GM21529 (cell line): ENCODE measurements at regions not wholly inside any gene's neighbourhood (a gene's known extent, or its start where the extent isn't known, plus 50 kb on each side); places are given as distances from the start of the nearest gene placed in this dataset.
A peak's percentile ranks its signal among the peaks of the same experiment; 100 is the strongest.

Experiments used
- ATAC-seq: cut with Tn5 transposase; IDR thresholded peaks from one replicate; pipeline ENCODE4 v1.9.1; 2021; ENCODE audit not compliant: unreplicated experiment

DNA sequence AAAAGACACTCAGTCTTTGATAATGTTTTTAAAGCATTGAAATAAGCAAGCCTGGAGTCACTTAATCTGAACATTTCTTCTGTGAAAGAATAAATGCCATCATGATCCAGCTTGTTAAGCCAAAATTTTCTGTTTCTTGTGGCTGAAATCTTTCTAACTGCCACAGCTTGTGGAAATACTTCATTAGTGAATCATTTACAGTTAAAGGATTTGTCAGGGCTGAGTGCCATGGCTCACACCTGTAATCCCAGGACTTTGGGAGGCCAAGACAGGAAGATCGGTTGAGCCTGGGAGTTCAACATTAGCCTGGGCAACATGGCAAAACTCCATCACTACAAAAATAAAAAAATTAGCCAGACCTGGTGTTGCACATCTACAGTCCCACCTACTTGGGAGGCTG is 93.3 kb upstream of the PDE5A start:
- no peak for ATAC-seq

DNA sequence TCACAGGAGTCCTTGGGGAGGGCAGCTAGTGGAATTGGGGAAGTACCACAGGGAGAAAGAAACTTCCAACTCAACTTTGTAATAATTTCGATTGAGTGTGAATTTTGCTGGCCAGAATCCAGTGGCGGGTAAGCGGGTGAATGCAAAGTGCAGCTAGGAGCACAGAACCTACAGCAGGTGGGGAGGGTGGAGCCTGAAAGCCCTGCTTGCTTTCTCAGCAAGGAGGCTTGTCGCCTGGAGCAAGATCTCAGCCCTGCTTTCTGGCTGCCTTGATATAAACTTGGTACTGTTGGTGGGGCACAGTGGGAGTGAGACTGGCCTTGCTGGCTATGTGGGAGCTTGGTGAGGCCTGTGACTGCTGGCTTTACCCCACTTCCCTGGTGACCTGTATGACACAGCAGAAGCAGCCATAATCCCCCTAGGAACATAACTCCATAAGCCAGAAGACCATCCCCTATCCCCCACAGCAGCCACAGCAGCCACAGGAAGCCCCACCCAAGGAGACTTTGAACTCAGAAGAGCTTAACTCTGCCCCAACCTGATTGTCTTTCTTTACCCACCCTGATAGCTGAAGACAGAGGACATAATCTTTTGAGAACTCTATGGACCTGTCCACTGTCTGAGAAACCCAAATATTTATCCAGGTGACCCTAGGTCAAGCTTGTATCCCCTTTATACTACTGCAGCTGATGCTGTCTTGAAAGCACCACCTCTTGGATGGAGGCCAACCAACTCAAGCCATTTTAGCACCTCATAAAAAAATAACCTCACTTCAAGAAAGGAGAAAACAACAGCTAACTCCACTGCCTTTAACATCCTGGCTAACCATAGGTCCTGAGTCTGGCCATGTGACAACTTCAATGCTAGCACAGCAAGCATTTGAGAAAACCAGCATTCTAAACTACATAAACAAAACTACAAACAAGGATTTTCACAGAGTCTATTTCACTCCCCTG is 87.2 kb upstream of the PDE5A start:
- ATAC-seq: no peak

DNA sequence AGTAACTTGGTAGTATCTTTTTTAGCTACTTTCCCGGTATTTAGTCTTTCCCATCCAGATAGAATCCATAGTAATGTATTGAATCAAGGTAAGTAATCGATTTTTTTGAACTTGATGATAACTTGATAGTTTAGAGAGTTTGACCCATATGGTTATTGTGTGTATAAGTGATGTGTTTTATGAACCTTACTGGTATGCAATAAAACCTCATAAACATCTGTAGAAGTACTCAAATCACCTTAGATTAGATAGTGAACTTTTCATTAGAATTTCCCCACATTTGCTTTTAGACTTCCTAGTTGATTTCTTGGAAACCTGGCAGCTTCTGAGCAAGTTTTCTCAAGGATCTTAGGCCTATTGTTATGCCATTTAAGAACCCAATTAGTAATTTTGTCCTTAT is 80.8 kb upstream of the PDE5A start:
- ATAC-seq: no peak

DNA sequence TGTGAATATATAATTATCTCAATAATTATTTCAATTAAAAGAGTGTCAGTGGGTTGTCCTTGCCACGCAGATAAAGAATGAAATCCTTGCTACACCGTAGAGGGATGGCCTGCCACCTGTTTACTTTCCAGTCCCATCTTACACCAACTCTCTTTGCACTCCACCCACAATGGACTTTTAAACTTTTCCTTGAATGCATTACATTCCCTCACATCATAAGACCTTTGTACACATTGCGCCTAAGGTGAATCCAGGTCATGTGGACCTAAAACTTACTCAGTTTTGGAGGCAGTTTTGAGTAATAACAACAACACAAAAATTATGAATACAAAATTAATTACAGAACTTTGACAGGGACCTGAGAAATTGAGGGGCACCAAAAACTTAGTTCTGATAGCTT is 78.7 kb upstream of the PDE5A start:
- ATAC-seq: no peak

DNA sequence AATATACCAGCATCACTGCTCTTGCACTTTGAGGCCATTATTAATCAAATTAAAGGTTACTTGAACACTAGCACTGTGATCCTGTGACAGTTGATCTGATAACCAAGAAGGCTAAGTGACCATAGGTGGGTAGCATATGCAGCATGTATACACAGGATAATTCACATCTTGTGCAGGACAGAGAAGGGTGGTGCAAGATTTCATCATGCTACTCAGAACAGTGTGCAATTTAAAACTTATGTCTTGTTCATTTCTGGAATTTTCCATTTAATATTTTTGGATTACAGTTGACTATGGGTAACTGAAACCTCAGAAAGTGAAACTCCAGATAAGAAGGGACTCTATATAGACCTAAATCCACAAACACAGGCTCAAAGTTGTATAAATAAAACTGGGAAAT is 78.2 kb upstream of the PDE5A start:
- ATAC-seq: no peak

DNA sequence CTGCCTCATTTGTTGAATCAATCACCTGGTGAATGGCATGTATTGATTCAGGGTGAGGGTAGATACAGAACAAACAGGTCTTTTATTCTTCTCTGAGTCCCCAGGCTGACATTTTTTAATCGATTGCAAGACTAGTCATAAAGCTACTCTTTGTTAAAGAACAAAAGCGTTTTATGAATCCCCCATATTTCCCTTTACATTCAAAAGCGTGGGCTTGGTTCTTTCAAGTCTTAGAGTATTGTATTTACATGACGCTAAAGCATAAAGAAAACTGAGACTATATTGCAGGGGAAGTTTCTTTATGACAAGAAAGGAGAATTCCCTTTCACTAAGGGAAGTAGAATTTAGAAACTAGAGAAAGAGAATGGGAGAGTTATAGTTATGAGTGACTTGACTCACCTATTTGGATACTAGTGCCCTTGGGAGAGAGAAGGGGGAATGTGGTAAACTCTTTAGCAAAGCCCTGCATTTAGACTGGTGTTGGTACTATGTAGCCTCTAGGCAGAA is 69.3 kb upstream of the PDE5A start:
- peak; percentile 85 for ATAC-seq

DNA sequence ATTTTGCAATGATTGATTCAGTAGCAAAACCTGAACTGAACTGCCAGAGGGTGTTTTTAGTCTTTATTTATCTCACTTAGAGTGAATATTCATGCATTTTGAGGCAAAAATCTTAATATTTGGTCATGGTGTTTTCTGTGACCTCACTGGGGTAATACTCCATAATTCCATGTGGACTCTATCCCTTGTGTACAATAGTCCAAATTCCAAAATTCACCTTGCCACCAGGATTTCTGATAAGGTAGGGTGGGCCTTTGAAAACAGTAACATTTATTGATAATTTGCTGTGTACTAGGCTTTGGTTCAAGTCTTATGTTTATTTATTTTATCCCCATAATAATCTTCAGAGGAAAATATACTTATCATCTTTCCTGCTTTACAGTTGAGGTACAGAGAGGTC is 68.4 kb upstream of the PDE5A start:
- no peak for ATAC-seq

DNA sequence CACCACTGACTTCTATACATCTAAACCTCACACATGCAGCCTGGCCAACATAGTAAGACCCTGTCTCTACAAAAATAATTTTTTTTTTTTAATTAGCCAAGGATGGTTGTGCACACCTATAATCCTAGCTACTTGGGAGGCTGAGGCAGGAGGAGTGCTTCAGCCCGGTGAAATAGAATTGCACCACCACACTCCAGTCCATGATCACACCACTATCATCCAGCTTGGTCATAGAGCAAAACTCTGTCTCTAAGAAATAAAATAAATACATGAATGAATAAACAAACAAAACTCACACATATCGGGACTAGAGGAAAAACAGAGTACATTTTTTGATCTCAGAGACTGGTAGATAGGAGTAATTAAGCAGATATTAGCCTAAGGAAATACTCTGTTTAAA is 66.6 kb upstream of the PDE5A start:
- no peak for ATAC-seq

DNA sequence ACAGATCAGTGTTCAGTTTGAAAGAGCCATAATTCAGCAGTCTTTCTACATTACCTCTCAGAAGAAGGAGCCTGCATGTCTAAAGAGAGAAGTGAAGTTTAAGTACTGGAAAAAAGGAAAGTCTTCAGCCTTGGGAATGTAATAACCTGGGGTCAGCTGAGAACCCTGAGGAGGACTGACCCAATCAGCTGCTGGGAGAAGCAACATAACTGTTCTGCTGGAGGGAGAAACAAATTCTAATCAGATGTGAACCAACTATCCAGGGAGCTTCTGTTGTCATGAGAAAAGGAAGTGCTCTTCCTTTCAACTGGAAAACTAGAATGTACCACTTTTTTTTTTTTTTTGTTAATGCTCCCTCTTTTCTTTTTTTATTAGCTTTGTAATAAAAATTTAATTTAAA is 64.5 kb upstream of the PDE5A start:
- no peak for ATAC-seq

DNA sequence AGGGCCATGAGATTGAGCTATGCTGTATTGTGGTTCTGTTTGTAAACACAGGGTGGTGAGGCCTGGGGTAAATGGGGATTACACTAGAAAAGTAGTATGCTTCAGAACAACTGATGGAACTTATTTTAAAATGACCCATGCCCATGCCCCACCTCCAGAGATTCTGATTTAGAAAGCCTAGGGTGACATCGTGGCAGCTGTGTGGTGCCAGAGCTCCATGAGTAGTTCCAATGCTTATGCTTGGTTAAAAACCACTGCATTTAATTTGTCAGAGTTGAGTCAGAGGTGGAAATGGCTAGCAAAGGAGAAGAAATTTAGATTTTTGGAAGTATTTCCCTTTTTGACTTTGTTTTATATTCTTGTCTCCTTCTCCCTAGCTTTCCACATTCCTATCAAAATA is 63.4 kb upstream of the PDE5A start:
- ATAC-seq: no peak

DNA sequence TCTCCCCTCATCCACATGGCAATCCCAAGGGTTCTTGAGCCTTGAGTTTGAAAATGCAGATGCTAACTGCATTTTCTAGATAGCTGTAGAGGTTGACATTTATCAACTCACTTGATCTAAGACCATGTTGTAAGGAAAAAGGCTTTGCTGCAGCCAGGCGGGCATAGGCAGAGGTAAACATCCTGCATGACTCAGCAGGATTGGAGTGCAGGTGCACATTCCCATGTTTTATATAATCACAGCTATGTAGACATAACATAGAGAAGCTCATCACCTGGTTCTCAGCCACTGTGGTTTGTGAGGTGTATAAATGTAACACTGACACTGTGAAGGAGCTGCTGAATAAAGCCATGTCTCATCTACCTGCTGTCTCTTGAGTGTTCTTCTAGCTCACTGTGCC is 62.3 kb upstream of the PDE5A start:
- no peak for ATAC-seq

DNA sequence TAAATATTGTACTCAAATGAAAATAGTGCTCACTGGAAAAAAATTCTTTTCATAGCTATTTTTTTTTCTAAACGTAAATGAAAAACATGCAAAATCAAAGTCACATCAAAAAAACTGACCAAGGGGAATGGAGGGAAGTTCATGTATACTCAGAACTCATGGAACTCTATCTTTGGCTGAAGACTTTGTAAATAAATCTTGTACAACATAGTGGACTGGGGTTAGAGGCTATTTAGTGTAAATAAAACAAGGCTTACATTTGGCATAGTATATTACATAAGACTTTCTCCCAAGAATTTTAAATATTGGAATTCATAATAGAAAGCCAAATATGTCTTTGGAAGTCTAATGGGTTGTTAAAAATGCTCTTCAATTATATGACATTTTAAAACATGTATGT is 59.8 kb upstream of the PDE5A start:
- ATAC-seq: no peak

DNA sequence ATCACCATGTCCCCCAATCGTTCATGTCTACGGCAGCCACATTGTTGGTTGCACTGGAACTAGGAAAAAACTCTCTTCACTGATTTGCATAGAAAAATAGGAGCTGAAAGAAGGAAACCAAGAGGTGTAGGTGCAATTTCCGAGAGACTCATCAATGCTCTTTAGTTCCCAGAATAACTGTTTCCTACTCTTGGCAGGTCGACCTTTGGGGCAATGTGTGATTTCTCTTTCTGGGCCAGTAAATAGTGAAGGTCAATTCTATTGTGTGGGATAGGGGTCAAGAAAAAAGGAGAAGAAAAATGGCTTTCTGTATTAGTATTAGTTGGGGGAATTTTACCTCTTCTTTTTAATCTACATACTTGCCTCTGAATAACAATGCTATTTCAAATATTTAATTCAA is 55.9 kb upstream of the PDE5A start:
- no peak for ATAC-seq

DNA sequence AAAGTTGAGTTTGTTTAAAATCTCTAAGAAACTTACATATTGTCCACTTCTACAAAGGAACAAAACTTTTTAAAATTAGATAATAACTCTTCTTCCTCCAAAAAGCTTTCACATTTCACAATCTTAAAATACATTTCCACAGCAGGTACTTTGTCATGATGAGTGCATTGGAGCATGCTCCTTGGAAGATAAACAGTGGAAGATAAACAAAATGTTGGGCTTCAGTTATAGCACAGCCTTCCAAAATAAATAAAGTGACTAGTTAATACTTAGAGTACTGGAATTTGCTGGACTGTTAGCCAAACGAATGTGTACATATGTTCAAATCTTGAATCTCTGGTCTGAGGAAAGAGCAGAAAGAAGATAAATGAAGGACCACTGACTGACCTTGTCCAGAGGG is 54.9 kb upstream of the PDE5A start:
- no peak for ATAC-seq

DNA sequence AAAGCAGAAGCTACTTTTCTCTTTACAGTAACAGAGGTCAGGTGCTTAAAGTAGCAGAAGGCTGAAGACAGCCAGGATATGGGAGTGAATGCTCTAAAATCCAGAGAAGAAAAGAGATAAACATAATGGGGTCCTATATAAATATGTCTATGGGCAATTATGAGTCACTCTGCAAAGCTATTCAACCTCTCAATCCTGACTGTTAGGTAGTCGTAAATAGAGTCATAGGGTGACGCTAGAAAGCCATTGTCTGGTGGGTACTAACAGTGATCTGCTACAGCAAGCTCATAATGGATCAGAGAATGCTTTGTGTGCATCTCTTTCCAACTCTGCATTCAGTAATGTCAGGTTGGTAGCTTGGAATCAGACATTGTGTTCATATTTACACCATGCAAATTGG is 53.5 kb upstream of the PDE5A start:
- no peak for ATAC-seq

DNA sequence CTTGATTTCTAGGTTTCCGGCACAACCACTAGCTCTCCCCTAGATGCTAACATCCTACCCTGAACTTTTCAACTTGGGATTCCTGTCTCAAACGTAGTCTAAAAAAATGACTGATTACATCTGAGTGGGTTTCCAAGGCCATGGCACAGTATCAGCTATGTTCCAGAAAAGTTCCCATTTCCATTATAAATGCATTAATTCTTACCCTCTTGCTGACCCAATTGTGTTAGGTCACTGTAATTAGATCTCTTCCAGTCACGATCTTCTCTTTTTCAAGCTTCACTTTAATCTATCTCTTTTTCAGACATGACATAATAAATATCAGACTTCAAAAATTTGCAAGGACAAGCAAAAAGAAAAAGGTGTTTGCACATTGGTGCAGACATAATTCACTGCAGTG is 50.6 kb upstream of the PDE5A start:
- no peak for ATAC-seq

DNA sequence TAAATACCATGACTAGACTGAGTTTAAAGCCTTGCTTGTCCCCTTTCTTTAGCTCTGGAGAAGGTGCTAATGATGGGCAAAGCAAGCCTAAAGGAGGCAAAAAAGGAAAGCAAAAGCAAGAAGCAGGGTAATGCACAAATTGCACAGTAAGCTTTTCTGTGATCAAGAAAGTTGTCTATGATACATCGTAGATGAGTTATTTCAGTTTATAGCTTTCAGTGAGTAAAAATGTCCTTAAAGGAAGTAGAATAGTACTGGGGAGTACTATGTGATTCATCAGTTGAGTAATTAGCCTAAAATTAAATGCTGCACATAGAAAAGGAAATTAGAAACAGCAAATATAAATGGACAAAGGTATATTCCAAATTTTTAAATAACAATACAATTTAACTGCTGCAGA is 50.2 kb upstream of the PDE5A start:
- no peak for ATAC-seq
